NCI-H345 treated with DMSO at 0.1 percent for 48 hours (cell line): ENCODE measurements at regions not wholly inside any gene's neighbourhood (a gene's known extent, or its start where the extent isn't known, plus 50 kb on each side); places are given as distances from the start of the nearest gene placed in this dataset.

ENCODE experiments used
- DNase-seq: peaks from one replicate; lab custom pipeline; 2025; ENCODE audit not compliant: unreplicated experiment; lab: John Stamatoyannopoulos, UW

DNA sequence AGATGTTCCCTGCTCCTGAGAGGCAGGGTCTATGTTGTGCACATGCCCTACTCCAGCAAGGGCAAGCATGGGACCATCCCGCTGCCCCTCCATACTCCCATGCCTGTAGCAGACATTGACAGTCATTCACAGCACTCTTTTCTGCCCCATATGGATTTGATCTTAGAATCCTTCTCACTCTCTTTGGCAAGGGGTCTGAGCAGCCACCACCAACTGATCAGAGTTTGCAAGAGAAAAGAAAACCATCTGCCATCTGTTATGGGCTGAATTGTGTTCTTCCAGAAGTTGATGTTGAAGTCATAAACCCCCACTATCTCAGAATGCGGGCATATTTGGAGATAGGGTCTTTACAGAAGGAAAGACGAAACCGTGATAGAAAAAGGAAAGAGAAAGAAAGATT is 315.1 kb upstream of the CLINT1 start:
- DNase-seq: no peak

GRCh38 chr5:158172005-158172404 is 313.1 kb upstream of the CLINT1 start:
- DNase-seq: no peak

DNA sequence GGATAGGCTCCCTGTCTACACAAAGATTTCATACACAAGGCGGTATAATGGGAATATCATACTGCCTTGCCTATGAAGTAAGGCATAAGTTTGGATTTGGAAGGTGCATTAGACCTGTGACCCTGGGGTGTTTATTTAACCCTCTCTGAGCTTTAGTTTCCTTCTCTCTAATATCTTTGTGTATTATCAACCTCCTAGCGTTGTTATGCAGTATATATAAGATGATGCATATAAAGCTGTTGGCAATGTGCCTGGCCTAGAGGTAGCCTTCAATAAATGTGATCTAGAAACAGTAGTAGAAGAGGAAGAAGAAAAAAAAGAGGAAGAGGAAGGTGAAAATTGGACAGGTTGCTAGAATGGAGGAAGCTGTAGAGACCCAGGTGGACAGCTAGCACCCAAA is 311.6 kb upstream of the CLINT1 start:
- no peak for DNase-seq

DNA sequence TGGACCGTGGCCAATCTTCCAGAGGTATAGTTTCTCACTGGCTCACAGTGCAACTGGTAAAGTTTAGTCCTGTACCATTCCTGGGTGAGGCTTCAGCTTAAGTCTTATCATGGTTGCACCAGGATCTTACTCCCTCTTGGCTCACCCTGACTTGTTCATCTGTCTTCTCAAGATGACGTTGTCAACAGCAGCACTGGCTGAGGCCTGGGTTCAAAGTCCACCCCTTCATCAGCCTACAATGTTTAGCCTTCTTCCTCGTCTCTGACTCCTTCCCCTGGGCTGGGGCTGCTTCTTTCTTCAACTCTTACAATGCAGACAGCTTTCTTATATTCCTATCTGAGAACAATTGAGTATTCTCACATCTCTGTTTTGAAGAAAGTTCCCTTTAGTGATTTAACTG is 311.1 kb upstream of the CLINT1 start:
- no peak for DNase-seq

GRCh38 chr5:158166424-158166823 is 307.5 kb upstream of the CLINT1 start:
- DNase-seq: no peak

- no peak for DNase-seq
Observed at GRCh38 chr5:158165647-158166046, 306.7 kb upstream of the CLINT1 start.

GRCh38 chr5:158164296-158165047 is 305.5 kb upstream of the CLINT1 start:
- no peak for DNase-seq

GRCh38 chr5:158163451-158164295 is 304.7 kb upstream of the CLINT1 start:
- no peak for DNase-seq

- no peak for DNase-seq
Observed at GRCh38 chr5:158162479-158163034, 303.6 kb upstream of the CLINT1 start.

DNA sequence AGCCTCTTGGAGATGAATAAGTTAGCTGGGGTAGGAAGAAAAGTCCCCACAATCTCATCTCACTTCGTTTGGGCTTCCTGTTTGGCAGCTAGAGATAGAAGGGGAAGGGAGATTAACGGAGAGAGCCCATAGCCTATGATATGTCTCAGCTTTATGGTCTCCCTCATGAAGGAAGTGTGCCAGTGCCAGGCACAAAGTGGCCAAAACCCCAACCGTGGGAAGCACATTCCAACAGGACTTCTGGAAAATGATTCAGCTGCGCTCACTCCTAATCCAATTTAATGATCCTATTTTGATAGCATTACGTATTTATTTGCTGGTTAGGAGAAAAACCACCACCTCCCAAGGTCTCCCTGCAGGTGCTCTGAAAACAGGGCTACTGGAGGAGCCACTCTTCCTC is 303.1 kb upstream of the CLINT1 start:
- no peak for DNase-seq

DNA sequence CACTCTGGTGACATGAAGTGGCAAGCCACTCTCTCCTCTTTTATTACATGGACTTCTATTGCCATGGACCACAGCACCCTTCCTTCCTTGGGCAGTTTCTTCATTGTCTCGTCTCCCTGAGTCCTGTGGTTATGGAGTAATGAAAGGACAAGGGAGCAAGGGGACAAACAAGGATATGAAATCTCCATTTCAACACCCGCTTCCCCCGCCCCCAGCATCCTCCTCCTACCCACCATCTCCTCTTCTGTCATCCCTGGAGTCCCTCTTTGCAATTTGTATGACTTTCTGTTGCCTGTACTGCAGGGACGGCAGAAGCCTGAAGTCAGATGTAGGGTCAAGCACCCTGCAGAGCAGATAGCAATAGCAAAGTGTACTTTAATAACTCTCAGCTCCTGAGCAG is 300.7 kb upstream of the CLINT1 start:
- no peak for DNase-seq

- DNase-seq: no peak
Observed at GRCh38 chr5:158155811-158156505, 297.0 kb upstream of the CLINT1 start.

DNA sequence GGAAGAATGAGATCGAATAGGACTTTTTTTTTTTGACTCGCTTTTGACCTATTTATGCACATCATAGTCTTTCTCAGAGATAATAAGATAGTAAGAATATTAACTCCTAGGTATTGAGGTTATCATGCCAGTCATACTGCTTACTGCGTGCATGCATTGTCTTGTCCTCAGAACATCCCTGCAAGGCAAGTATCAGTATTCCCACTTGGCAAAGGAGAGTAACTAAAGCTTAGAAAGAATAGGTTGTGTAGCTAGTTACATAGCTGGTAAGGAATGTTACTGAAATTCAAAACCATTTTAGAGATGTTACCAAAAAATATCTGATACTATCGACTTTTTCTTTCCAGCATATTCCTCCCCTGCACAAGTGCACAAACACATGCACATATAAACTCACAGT is 296.1 kb upstream of the CLINT1 start:
- no peak for DNase-seq

DNA sequence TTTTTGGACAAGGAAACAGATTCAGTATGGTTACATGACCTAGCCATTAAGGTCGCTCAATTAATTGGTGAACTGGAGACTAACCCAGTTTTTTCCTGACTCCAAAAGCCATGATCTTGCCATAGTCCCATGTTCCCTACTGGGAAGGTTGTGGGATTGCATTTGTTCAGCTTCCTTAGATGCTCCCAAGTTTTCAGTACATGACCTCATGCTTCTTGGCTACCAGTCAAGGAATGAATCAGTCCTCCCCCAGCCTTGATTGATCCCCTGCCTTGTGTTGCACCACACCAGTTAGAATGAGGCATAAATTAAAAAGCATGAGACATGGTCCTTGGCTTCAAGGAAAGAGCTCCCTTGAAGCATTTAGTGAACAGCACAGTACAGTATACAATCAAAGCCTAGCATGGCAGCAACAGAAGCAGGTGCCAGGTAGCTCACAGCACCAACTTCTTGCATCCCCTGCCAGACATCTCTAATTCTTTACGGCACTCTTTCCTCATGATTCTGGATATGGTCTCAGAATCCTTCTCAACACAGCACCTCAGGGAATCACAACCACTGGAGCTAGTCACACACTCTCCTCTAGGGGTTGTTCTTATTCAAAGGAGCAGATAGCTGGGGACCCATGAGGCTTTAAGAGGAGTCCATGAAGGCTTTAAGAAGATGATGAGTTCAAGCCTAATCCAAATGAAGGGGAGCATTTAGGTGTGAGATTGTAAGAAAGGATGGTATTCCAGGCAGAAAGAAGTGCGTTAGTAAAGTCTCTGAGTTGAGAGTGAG is 295.5 kb upstream of the CLINT1 start:
- no peak for DNase-seq

GRCh38 chr5:158153508-158153907 is 294.6 kb upstream of the CLINT1 start:
- DNase-seq: no peak

GRCh38 chr5:158152136-158152535 is 293.2 kb upstream of the CLINT1 start:
- no peak for DNase-seq

DNA sequence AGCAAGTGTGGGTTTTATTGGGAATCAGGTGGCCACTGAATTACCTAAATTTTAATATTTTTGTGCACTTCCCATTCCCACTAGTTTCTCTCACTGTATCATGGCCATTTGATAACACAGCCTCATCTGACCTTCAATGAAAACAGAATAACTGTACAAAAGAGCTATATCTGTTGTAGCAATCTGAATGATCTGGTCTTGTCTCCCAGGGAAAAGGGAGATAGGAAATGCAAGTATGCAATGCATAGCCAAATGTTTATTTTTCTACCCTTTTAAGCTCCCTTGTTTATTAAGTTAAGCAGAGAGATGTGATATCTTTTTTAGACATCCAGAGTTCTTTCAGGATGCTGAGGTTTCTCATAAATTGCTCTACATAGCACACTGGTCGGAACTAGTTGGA is 288.3 kb upstream of the CLINT1 start:
- DNase-seq: no peak

GRCh38 chr5:158145827-158146226 is 286.9 kb upstream of the CLINT1 start:
- no peak for DNase-seq

DNA sequence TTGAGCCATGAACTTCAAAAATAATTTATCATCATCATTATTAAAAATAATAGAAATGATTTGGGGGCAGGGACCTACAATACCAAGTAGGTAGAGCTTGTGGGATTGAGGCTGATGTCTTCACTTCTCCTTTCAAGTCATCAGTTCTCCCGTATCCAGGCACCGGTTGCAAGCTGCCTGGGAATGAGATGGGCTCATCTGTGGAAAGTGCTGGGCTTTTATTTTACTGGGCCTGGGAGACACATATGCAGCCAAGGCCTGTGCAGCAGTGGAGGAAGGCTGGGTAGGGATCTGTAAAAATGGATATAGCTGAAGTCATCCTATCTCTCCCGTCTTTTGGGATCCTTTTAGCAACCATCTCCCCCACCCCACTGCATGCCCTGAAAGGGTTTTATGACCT is 284.1 kb upstream of the CLINT1 start:
- DNase-seq: no peak

DNA sequence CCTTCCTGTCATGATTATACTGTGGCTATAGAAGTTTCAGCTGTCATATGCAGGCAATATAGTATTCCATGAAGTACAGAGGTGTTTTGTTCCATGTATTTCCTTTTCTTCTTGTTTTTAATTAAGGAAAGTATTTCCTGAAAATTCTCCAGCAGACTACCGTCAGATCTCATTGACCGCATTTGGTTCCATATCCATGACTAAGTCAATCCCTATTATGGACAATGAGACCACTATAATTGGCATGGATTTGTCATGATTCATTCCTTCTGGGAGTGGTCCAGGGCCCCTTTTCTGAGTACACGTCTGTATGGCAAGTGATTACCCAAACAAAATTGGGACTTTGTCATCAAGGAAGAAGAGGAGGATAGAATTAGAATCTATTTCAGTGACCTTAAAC is 283.2 kb upstream of the CLINT1 start:
- no peak for DNase-seq
